Mesothelial cell of epicardium (in vitro differentiated cells): ENCODE measurements at regions not wholly inside any gene's neighbourhood (a gene's known extent, or its start where the extent isn't known, plus 50 kb on each side); places are given as distances from the start of the nearest gene placed in this dataset.
A peak's percentile ranks its signal among the peaks of the same experiment; 100 is the strongest.

Experiments used
- DNase-seq, 2 experiments: peaks; one replicate each; pipeline ENCODE4 v3.0.0; 2021; ENCODE audit warnings: low spot score in 2 of 2; ENCODE audit not compliant: unreplicated experiment in 2 of 2
- H3K27ac Mint-ChIP-seq: 2 replicates; pipeline ENCODE4 v1.8.0; 2021; ENCODE audit warnings: mixed read lengths
- H3K27me3 Mint-ChIP-seq: 2 replicates; pipeline ENCODE4 v1.8.0; 2021; ENCODE audit warnings: low read depth, mixed read lengths
- H3K36me3 Mint-ChIP-seq: 2 replicates; pipeline ENCODE4 v1.8.0; 2021; ENCODE audit warnings: mixed read lengths
- H3K4me1 Mint-ChIP-seq: 2 replicates; pipeline ENCODE4 v1.8.0; 2021; ENCODE audit warnings: mixed read lengths
- H3K4me3 Mint-ChIP-seq: 2 replicates; pipeline ENCODE4 v1.8.0; 2021; ENCODE audit warnings: mild to moderate bottlenecking, moderate library complexity, mixed read lengths
- H3K9me3 Mint-ChIP-seq: 2 replicates; pipeline ENCODE4 v1.8.0; 2021; ENCODE audit warnings: mixed read lengths
- CTCF ChIP-seq: fragments of 200-600 bp; sonication (generic); IDR thresholded peaks from one replicate; pipeline ENCODE4 v1.5.0; 2021; ENCODE audit warnings: antibody characterized with exemption; ENCODE audit not compliant: unreplicated experiment

GRCh38 chr16:88292007-88292970, 90.5 kb upstream of the ZNF469 start:
- H3K4me1 Mint-ChIP-seq: peaks cover 18% of the 10 kb centered on the region
- DNase-seq: no peak
- H3K4me3 Mint-ChIP-seq: no peak overlapping the region
- H3K9me3 Mint-ChIP-seq: peaks cover under 1% of the 10 kb centered on the region
- TF ChIP-seq CTCF: no peak
- no peaks in the 10 kb centered on the region for H3K36me3 Mint-ChIP-seq
- peak overlapping the region; percentile 54 for H3K27ac Mint-ChIP-seq
- H3K27me3 Mint-ChIP-seq: no peaks in the 10 kb centered on the region

GRCh38 chr16:88293097-88293496, 89.7 kb upstream of the ZNF469 start:
- H3K9me3 Mint-ChIP-seq: no peaks in the 10 kb centered on the region
- H3K27me3 Mint-ChIP-seq: no peaks in the 10 kb centered on the region
- no peak for TF ChIP-seq CTCF
- H3K4me1 Mint-ChIP-seq: peaks cover 26% of the 10 kb centered on the region
- H3K36me3 Mint-ChIP-seq: no peaks in the 10 kb centered on the region
- no peak overlapping the region for H3K4me3 Mint-ChIP-seq
- no peak for DNase-seq
- H3K27ac Mint-ChIP-seq: no peak overlapping the region

GRCh38 chr16:88295671-88296436, 86.9 kb upstream of the ZNF469 start:
- DNase-seq: peak in 1 of 2 experiments; percentile 39
- H3K27me3 Mint-ChIP-seq: no peaks in the 10 kb centered on the region
- no peak overlapping the region for H3K27ac Mint-ChIP-seq
- H3K4me1 Mint-ChIP-seq: peaks cover 34% of the 10 kb centered on the region
- H3K36me3 Mint-ChIP-seq: no peaks in the 10 kb centered on the region
- H3K4me3 Mint-ChIP-seq: no peak overlapping the region
- TF ChIP-seq CTCF: no peak
- H3K9me3 Mint-ChIP-seq: no peaks in the 10 kb centered on the region

GRCh38 chr16:88296437-88297177, 86.2 kb upstream of the ZNF469 start:
- H3K36me3 Mint-ChIP-seq: no peaks in the 10 kb centered on the region
- H3K4me1 Mint-ChIP-seq: peaks cover 34% of the 10 kb centered on the region
- no peak for DNase-seq
- H3K27me3 Mint-ChIP-seq: no peaks in the 10 kb centered on the region
- no peaks in the 10 kb centered on the region for H3K9me3 Mint-ChIP-seq
- no peak overlapping the region for H3K4me3 Mint-ChIP-seq
- H3K27ac Mint-ChIP-seq: no peak overlapping the region
- TF ChIP-seq CTCF: no peak

GRCh38 chr16:88297178-88297720, 85.5 kb upstream of the ZNF469 start:
- Mint-ChIP-seq H3K27ac (no peak overlapping the region), H3K27me3 (no peaks in the 10 kb centered on the region), H3K9me3 (no peaks in the 10 kb centered on the region), H3K36me3 (no peaks in the 10 kb centered on the region), H3K4me3 (no peak overlapping the region), H3K4me1 (peaks cover 37% of the 10 kb centered on the region)
- DNase-seq: no peak
- no peak for TF ChIP-seq CTCF
